ENCODE measurements at regions not wholly inside any gene's neighbourhood (a gene's known extent, or its start where the extent isn't known, plus 50 kb on each side); places are given as distances from the start of the nearest gene placed in this dataset.

DNA sequence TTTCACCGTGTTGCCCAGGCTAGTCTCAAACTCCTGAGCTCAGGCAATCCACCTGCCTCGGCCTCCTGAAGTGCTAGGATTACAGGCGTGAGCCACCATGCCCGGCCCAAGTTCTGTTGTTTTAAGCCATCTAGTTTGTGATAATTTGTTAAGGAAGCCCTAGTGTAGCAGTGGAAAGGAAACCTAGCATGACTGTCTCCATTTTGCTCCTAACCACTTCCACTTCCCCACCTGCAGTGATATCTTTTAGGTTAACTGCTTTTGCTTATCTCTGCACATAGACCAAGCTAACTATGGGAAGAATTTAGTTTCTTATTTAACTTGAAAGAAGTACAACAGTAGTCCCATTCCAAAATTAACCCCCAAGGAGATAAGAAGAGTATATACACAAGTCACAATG, 109.5 kb upstream of the NAP1L1 start:
- Histone ChIP-seq H3K9ac (ENCODE audit: control insufficient read depth, extremely low read depth, insufficient read depth, low read length) (no peak overlapping the region), H4K20me1 (ENCODE audit: control insufficient read depth, extremely low read depth, insufficient read depth, low read length) (no peaks in the 10 kb centered on the region), H3K9me1 (ENCODE audit: control insufficient read depth, extremely low read depth, insufficient read depth, low read length) (no peaks in the 10 kb centered on the region), H3K36me3 (ENCODE audit: control insufficient read depth in 2 of 2, extremely low read depth in 1 of 2, insufficient read depth in 2 of 2, low read length in 2 of 2) (no peaks in the 10 kb centered on the region), H3K79me2 (ENCODE audit: control insufficient read depth, insufficient read depth, low read length) (no peaks in the 10 kb centered on the region), H3K4me3 (ENCODE audit: control insufficient read depth in 2 of 3, extremely low read depth in 1 of 3, insufficient read depth in 2 of 3, low read depth in 1 of 3, low read length in 3 of 3) (no peak overlapping the region), H2AFZ (ENCODE audit: control insufficient read depth, low read length) (no peak overlapping the region), H3K9me3 (ENCODE audit: control insufficient read depth, low read depth, low read length) (peaks cover 1% of the 10 kb centered on the region), H3K4me1 (ENCODE audit: control insufficient read depth, extremely low read depth, insufficient read depth, low read length) (no peaks in the 10 kb centered on the region), H3K27ac (ENCODE audit: control insufficient read depth, insufficient read depth, low read length) (no peak overlapping the region), H3K4me2 (ENCODE audit: control insufficient read depth, extremely low read depth, insufficient read depth, low read depth, low read length) (no peak overlapping the region), H3K27me3 (ENCODE audit: control insufficient read depth, extremely low read depth, insufficient read depth, low read length) (no peaks in the 10 kb centered on the region)
- FAIRE-seq, result no peak
- dilution Hi-C loops (cut with MboI; ENCODE audit: extremely low pct_ligation_motif_present, low sequenced_read_pairs), result no loop called here
- TF ChIP-seq, protein P1, sequence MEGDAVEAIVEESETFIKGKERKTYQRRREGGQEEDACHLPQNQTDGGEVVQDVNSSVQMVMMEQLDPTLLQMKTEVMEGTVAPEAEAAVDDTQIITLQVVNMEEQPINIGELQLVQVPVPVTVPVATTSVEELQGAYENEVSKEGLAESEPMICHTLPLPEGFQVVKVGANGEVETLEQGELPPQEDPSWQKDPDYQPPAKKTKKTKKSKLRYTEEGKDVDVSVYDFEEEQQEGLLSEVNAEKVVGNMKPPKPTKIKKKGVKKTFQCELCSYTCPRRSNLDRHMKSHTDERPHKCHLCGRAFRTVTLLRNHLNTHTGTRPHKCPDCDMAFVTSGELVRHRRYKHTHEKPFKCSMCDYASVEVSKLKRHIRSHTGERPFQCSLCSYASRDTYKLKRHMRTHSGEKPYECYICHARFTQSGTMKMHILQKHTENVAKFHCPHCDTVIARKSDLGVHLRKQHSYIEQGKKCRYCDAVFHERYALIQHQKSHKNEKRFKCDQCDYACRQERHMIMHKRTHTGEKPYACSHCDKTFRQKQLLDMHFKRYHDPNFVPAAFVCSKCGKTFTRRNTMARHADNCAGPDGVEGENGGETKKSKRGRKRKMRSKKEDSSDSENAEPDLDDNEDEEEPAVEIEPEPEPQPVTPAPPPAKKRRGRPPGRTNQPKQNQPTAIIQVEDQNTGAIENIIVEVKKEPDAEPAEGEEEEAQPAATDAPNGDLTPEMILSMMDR (optimal IDR thresholded peaks at IDR 0.05 in 1 of 3, IDR thresholded peaks at IDR 0.05 in 1 of 3, conservative IDR thresholded peaks at IDR 0.05 in 1 of 3; ENCODE audit: extremely low read depth in 1 of 3, insufficient read depth in 2 of 3, low read length in 3 of 3), result no peak
- TF ChIP-seq EZH2 (IDR thresholded peaks at IDR 0.05; ENCODE audit: low read length), result no peak
- no peak for DNase-seq (ENCODE audit: low read depth, low spot score)

DNA sequence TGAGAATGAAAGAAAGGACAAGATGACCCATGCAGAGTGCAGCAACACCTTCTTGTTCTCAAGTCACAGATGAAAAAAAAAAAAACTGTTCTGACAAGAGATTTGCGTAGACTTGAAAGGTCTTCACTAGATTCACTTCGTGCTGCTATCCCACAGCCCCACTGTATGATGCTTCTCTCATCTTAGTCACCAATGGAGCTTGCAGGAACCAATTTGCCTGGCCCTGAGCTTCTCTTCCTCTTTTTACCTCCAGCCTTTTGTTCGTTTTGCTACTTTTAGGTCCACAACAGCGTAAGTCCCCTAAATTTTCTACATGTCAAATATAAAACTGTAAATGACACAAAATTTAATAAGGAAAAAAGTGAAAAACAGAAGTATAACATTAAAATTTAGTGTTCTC, 107.9 kb upstream of the NAP1L1 start:
- H4K20me1 ChIP-seq (ENCODE audit: control insufficient read depth, extremely low read depth, insufficient read depth, low read length), result no peaks in the 10 kb centered on the region
- no peaks in the 10 kb centered on the region for H3K36me3 ChIP-seq (ENCODE audit: control insufficient read depth in 2 of 2, extremely low read depth in 1 of 2, insufficient read depth in 2 of 2, low read length in 2 of 2)
- DNase-seq (ENCODE audit: low read depth, low spot score), result no peak
- dilution Hi-C loops (cut with MboI; ENCODE audit: extremely low pct_ligation_motif_present, low sequenced_read_pairs), result no loop called here
- FAIRE-seq, result no peak
- TF ChIP-seq, protein P1 (optimal IDR thresholded peaks at IDR 0.05 in 1 of 3, IDR thresholded peaks at IDR 0.05 in 1 of 3, conservative IDR thresholded peaks at IDR 0.05 in 1 of 3; ENCODE audit: extremely low read depth in 1 of 3, insufficient read depth in 2 of 3, low read length in 3 of 3), result no peak
- TF ChIP-seq EZH2 (IDR thresholded peaks at IDR 0.05; ENCODE audit: low read length), result no peak
- H3K4me3 ChIP-seq (ENCODE audit: control insufficient read depth in 2 of 3, extremely low read depth in 1 of 3, insufficient read depth in 2 of 3, low read depth in 1 of 3, low read length in 3 of 3), result no peak overlapping the region
- H3K9me3 ChIP-seq (ENCODE audit: control insufficient read depth, low read depth, low read length), result no peaks in the 10 kb centered on the region
- no peak overlapping the region for H3K4me2 ChIP-seq (ENCODE audit: control insufficient read depth, extremely low read depth, insufficient read depth, low read depth, low read length)
- H2AFZ ChIP-seq (ENCODE audit: control insufficient read depth, low read length), result no peak overlapping the region
- H3K79me2 ChIP-seq (ENCODE audit: control insufficient read depth, insufficient read depth, low read length), result no peaks in the 10 kb centered on the region
- no peaks in the 10 kb centered on the region for H3K4me1 ChIP-seq (ENCODE audit: control insufficient read depth, extremely low read depth, insufficient read depth, low read length)
- H3K27me3 ChIP-seq (ENCODE audit: control insufficient read depth, extremely low read depth, insufficient read depth, low read length), result no peaks in the 10 kb centered on the region
- H3K9ac ChIP-seq (ENCODE audit: control insufficient read depth, extremely low read depth, insufficient read depth, low read length), result no peak overlapping the region
- H3K9me1 ChIP-seq (ENCODE audit: control insufficient read depth, extremely low read depth, insufficient read depth, low read length), result no peaks in the 10 kb centered on the region
- no peak overlapping the region for H3K27ac ChIP-seq (ENCODE audit: control insufficient read depth, insufficient read depth, low read length)
